Fibroblast of peridontal ligament (primary cell): ENCODE measurements at regions not wholly inside any gene's neighbourhood (a gene's known extent, or its start where the extent isn't known, plus 50 kb on each side); places are given as distances from the start of the nearest gene placed in this dataset.

Experiments
- DNase-seq: peaks from one replicate; pipeline ENCODE4 v3.0.0-alpha.2; 2010; ENCODE audit errors: extremely low read depth

DNA sequence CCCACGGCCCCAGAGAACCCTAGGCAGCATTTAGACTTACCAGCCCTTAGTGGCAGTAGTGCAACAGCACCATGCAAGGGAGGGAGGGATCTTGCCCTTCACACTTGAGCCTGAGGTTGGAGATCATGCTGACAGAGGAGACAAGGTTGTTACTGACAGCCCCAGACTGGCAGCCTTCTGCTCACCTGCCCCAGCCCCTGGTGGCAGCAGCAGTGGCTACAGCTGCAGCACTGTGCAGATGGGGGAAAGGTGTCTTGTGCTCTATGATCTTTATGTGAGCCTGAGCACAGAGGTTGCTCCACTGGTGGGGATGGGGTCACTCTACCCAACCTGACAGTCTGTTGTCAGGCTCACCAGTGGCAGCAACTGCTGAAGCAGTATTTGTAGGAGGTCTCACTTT is 501.2 kb upstream of the LRRTM4 start:
- DNase-seq, result no peak

DNA sequence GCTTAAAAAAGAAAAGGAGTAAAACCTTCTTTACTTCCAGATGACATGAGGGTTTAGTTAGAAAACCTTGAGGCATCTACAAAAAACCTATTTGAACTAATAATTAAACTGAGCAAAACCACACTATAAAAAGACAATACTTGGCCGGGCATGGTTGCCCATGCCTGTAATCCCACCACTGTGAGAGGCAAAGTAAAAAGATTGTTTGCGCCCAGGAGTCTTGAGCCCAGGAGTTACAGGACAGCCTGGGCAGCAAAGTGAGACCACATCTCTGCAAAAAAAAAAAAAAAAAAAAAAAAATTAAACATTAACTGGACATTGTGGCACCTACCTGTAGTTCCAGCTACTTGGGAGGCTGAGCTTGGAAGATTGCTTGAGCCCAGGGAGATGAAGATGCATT is 502.8 kb upstream of the LRRTM4 start:
- no peak for DNase-seq

DNA sequence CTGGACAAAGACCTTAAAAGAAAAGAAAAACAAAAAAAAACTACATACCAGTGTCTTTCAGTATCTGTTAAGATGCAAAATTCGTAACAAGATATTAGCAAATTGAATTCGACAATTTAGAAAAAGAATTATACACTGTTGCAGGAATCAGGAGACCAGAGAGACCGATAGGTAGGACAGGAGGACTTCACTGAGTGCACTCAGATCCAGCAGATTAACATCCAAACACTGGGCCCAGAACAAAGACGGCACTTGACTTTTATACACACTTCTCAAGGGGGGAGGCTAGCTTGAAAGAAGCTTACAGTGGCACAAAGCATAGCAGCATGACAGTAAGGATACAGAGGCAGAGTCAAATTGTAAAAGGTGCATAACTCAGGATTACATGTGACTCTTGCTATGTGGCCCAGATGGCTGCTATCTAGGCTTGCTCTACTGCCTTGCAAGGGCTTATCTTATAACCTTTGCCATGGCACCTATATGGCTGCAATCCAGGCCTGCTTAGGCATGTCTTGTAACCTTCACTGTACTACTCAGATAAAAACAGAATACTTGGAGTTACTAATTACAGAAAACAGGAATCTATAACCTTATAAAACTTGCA is 507.3 kb upstream of the LRRTM4 start:
- DNase-seq, result no peak

DNA sequence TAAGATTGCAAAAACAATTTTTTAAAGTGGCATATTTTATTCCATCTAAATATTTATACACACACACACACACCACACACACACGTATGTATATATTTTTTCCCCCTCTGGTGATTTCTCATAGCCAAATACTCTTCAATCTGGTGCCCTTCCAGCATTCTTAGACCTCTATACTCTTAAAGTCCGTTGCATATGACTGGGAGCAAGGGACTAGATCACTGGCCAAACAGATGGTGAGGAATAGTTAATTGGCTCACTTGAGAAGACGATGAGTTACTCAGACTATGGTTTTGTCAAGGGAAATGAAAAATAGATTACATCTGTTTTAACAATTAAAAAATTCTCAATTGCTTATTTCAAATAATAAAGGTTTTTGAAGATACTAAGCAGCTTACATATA is 512.5 kb upstream of the LRRTM4 start:
- no peak for DNase-seq

DNA sequence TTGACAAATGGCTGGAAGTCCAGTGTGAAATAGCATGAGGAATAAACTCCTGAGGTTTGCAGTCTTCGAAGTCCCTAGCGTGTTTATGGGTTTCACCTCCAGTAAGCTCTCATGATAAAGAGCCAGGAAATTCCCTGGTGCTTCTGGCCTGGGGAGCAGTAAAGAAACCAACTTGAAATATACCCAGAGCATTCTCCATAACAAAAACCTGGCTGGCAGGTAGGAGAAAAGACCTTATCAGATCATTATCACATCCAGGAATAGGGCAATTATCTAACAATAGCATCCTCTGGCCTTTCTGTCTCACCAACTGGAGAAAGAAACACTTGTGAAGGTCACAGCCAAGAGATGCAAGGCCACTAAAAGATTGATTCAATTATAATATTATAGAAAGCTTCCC is 513.6 kb upstream of the LRRTM4 start:
- DNase-seq, result no peak

DNA sequence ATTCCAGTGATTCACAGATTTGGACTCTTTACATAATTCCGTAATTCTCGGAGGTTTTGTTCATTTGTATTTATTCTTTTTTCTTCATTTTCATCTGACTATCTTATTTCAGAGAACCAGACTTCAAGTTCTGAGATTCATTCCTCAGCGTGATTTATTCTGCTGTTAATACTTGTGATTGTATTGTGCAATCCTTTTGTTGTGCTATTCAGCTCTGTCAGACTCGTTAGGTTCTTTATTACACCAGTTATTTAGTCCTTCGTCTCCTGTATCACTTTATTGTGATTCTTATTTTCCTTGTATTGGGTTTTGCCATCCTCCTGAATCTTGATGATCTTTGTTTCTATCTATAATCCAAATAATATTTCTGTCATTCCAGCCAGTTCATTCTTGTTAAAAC is 529.3 kb upstream of the LRRTM4 start:
- no peak for DNase-seq

DNA sequence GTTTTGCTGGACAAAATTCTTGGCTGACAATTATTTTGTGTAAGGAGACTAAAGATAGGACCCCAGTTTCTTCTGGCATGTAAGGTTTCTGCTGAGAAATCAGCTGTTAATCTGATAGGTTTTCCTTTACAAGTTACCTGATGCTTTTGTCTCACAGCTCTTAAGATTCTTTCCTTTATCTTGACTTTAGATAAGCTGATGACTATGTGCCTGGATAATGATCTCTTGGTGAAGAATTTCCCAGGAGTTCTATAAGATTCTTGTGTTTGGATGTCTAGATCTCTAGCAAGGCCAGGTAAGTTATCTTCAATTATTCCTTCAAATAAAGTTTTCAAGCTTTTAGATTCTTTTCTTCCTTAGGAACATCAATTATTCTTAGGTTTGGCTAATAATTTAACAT is 534.8 kb upstream of the LRRTM4 start:
- DNase-seq, result no peak

DNA sequence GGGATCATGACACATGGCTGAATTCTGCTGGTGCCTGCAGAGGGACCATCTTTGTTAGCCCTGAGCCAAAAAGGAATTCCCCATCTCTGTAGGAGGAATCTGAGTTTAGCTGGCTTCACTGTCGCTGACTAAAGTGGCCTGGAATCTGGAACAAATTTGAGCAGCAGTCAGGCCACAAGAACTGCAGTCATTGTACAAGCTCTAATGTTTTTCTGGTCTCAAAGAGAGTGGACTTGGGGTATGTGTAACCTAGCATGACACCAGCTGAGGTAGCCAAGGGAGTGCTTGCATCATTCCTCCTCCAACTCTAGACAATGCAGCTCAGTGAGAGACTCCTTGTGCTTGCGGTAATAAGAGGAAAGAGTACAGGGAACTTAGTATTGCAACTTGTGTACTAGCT is 539.1 kb upstream of the LRRTM4 start:
- DNase-seq, result no peak

DNA sequence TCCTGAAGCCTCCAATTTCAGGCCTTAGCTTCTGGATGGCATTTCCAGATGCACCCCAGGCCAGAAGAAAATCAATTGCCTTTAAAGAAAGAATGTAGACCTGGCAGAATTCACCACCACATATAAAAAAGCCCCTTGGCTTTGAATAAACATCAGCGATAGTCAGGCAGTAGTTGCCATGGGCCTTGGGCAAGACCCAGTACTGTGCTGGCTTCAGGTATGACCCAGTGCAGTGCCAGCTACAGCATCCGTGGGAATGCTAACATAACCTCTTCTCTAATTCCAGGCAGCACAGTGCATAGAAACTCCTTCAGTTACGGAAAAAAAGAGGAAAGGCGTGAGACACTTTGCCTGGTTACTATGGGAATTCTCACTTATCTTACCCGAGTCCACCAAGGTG is 539.6 kb upstream of the LRRTM4 start:
- no peak for DNase-seq

DNA sequence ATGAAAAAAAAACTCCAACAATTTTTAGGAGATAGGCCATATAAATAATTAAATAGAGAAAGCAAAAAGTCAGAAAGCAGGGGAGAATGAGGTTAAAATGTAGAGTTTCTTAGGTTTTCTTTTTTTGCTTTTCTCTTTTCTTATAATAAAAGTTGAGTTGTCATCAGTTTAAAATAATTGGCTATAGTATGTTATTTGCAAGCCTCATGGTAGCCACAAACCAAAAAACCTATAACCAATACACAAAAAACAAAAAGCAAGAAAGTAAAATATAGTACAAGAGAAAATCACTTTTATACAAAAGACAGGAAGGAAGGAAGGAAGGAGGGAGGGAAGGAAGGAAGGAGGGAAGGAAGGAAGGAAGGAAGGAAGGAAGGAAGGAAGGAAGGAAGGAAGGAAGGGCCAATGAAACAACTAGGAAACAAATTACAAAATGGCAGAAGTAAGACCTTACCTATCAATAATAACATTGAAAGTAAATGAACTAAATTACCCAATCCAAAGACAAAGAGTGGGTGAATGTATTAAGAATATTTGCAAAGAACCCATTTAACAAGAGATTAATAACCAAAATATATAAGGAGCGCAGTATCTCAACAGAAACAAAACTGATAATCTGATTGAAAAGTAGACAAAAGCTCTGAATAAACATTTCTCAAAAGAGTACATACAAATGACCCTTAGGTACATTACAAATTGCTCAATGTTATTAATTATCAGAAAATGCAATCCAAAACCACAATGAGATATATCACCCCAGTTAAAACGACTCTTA is 541.3 kb upstream of the LRRTM4 start:
- DNase-seq, result no peak

DNA sequence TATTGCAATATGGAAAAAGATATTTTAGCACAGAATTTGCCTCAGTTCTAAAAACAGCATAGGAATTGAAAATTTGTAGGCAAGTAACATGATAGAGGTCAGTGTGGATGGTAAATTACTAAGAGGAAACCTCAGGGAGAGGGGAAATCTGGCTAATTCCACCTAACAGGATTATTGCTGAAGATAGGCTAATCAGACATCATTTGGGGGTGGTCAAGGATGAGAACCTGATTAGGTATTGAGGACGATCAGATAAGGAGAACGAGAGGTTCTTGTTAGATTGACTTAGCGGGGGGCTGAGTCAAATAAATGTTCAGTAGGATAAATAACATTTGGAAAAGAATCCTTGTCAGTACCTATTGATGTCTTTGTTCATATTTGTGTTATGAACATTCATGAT is 543.2 kb upstream of the LRRTM4 start:
- no peak for DNase-seq

DNA sequence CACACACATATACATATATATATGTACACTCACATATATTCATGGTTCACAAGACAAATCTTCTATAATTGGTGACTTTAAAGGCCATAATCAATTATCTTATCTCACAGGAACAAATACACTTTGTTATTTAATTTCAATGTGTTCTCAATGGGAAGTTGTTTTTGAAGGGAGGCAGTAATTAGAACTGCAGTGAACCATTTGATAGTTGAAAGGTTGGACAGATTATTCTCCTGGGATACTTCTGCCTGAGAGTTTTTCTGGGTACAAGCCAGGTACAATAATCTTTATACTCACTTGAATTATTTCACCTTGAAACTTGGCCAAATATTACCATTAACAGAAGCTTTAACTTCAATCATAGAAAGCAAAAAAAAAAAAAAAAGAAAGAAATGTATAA is 546.6 kb upstream of the LRRTM4 start:
- DNase-seq, result no peak

DNA sequence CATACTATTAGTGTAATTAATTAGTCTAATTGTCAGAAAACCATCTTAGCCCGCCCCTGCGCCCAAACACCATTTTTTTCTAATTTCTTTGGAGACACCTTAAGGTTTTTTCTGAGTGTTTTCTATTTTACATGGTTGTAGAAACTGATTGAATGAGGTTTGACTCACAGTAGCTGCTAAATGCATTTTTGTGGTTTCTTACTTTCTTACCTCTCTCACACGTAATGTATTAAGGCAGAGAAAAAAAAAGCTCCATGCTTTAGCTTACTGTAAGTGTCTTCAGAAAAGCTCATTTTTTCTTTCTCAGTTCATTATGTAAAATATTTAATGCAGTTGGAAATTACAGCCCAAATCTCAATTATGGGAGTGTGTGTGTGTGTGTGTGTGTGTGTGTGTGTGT is 548.5 kb upstream of the LRRTM4 start:
- no peak for DNase-seq

DNA sequence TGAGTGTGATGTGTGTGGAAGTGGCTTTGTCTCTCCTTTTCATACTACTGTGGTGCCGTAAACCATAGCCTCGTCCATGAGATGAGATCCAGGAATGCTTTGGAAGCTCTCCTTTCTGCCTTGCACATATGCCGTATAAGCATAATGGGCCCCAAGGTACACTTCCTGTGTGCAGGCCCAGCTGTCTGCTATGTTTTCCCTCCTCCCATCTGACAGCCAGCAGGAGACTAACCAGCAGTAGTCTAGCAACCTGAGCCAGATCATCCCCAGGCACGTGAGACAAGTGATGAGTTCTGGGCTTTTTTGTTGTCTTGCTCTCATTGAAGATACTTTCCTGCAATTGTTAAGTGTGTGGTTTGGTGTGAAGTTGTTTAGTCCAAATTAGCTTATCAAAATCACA is 555.5 kb upstream of the LRRTM4 start:
- no peak for DNase-seq

DNA sequence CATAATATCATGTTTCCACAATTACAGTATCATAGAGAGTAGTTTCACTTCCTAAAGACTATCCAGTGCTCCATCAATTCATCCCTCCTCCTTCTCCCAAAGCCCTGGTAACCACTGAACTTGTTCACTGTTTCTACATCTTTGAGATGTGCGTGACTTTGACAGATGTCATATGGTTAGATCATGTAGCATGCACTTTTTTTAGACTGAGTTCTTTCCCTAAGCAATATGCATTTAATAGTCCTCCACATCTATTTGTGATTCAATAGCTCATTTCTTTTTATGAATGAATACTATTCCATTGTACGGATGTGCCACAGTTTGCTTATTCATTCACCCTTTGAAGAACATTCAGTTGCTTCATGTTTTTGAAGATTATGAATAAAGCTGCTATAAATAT is 560.4 kb upstream of the LRRTM4 start:
- DNase-seq, result no peak

DNA sequence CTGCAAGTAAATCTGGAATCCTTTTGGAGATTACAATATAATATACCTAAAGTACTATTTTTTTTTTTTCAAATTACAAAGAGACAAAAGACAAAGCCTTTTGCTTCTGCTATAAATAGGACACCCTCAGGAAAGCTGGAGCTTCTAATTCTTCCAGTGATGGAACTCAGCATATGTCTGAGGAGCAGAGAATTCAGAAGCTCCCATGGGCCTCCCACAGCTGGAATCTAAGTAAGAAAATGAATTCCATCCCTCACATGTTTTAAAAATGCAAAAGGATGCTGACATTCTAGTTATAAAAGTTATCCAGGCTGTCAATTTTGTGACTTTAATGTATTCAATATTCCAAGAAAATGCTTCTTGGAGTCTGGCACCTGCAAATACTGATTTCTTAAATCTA is 571.3 kb upstream of the LRRTM4 start:
- no peak for DNase-seq

DNA sequence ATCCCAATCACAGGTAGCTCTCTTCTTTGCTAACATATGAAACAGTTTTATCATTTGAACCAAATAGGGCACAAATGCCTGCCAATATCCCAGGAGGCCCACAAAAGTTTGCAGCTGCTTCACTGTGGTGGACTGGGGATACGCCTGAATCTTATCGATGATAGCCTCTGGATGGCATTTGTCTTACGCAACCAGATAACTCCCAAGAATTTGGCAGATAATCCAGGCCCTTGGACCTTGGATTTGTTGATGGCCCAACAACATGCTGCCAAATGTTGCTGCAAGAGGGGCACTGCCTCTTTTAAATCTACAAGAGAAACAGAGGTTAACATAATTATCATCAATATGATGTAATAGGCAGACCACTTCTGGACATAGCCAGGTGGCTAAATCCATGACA is 587.1 kb upstream of the LRRTM4 start:
- DNase-seq, result no peak

DNA sequence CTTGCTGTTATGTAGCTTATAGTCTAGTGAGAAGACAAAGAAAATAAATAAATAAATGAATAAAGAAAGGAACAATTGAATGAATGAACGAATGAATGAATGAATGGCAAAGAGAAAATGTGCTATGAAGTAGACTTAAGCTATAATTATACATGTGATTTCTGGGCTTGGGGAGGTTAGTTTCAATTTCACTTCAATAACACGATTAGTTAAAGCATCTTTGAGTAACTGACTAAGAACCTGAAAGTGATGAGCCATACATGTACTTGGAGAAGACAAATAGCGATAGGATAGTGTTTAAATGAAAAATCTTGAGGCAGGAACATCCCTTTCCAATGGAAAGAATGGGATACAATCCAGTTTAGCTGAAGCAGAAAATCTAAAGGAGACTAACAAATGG is 593.1 kb upstream of the LRRTM4 start:
- no peak for DNase-seq

DNA sequence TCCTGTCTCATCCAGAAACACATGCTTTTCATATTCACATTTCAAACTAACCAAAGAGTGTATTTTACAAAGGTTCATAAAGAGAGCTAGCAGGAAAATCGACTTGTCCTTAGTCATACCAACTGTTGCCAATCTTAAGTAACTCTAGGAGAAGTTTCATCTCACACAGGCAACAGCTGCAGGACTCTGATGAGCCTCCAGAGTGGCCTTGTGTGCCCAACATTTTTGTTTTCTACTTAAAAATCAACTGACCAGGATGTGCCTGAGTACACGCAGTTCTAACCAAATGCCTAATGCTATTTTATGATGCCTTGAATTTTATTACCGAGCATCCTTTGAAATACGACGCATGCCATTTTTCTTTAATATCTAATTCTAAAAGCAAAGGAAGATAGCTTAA is 595.9 kb upstream of the LRRTM4 start:
- no peak for DNase-seq

DNA sequence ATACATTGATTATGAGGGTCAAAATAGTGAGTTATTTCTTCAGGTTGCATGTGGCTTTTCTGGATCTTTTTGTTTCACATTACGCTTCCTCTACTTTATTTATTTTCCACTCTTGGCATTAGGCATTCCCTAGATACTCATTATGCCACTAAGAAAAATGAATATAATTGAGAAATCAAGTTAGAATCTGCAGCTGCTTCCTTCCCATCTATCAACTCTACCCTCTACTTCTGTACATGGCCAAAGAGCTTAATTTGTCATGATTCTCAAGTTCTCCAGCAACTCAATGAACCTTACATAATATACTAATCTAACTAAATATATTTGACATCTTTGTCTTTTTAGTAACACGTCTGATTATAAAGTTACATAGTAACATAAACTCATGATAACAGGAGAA is 598.1 kb upstream of the LRRTM4 start:
- DNase-seq, result no peak

DNA sequence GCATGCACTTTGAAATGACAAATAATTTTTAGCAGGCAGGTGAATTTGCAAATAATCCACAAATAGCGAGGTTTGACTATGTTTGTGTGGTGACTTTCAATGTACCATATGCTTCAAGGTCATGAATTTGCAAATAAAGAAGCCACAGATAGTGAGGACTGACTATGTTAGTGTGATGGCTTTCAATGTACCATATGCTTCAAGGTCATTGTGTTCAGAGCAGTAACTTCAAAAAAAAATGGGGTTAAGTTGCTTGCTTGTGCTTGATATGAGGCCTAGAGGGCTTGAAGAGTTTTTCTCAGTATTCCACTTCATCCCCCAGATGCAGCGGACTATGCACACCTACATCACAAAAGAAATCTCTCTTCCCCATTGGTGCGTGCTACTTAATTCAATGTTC is 602.9 kb upstream of the LRRTM4 start:
- no peak for DNase-seq

DNA sequence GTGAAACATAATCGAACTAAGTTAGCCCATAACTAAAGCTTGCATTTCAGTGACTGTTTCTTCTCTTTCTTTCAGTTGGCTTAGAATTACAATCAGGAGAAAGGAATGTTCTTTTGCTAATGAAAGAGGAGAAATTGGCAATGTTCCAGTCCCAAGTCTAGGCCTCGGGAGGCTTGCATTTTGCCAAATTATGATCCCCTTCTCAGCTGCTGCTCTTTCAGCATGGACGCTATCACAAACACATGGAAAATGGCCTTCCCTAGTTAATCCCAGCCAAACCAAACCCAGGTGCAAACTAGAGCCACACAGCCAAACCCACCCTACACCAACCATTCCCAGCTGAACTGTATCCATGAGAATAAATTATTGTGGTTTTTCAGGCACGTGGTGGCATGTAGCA is 605.2 kb upstream of the LRRTM4 start:
- DNase-seq, result no peak

DNA sequence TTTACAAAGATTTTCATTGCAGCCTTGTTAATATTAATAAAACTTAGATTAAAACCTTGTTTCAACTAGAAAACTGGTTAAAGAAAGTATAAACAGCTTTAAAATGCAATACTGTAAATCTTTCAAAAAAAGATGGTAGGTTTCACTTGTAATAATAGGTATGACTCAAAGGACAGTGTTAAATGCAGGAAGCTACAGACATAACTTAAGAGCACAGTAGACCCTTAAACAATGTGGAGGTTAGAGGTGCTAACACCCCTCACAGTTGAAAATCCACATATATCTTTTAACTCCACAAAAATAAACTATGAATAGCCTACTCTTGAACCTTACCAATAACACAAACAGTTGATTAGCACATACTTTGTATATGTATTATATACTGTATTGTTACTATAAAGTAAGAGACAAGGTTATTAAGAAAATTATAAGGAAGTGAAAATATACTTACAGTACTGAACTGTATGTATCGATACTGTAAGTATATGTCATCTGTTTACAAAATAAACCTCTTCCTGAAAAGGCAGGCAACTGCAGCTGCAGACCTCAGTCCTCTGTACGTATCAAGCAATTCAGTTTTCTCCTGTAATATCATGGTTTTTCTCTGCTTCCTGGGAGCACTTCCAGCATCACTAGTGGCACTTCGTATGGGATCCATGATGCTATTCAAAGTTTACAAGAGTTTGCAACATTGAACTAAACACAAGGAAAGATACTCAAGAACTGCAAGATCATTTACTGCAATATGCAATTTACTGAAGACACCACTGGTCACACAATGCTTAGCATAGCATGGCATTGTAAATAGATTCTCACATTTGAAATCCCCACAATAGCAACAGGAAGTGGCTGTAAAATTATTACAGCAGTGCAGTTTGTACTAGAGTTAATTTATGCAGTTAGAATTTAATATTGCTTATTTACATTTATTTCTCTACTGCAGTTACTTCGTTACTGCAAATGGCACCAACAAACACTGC is 610.5 kb upstream of the LRRTM4 start:
- DNase-seq, result no peak
